ENCODE measurements at regions not wholly inside any gene's neighbourhood (a gene's known extent, or its start where the extent isn't known, plus 50 kb on each side); places are given as distances from the start of the nearest gene placed in this dataset.

GRCh38 chr3:59463253-59463652 is 413.4 kb upstream of the CFAP20DC start:
- FAIRE-seq (no peak), DNase-seq (ENCODE audit: low read depth) (no peak)
- Histone ChIP-seq H3K4me2 (ENCODE audit: low read length) (no peak overlapping the region), H3K4me3 (ENCODE audit: insufficient read depth, low read depth, low read length) (no peak overlapping the region), H3K27me3 (ENCODE audit: insufficient read depth, low read length) (no peaks in the 10 kb centered on the region), H2AFZ (ENCODE audit: low read depth, low read length) (no peak overlapping the region), H3K9ac (ENCODE audit: low read length) (no peak overlapping the region), H3K9me3 (ENCODE audit: insufficient read depth, low read depth, low read length) (no peaks in the 10 kb centered on the region), H3K27ac (ENCODE audit: low read depth, low read length) (no peak overlapping the region), H3K79me2 (ENCODE audit: insufficient read depth, low read length) (no peaks in the 10 kb centered on the region), H4K20me1 (ENCODE audit: insufficient read depth, low read length) (no peaks in the 10 kb centered on the region), H3K4me1 (ENCODE audit: insufficient read depth, low read length) (no peaks in the 10 kb centered on the region), H3K36me3 (ENCODE audit: insufficient read depth, low read length) (no peaks in the 10 kb centered on the region)
- Mint-ChIP-seq H3K4me3 (ENCODE audit: unreplicated experiment) (no peak overlapping the region), H3K27ac (ENCODE audit: unreplicated experiment) (no peak overlapping the region), H3K27me3 (ENCODE audit: low read depth, unreplicated experiment) (no peaks in the 10 kb centered on the region), H3K4me1 (ENCODE audit: low read depth, unreplicated experiment) (no peaks in the 10 kb centered on the region), H3K9me3 (ENCODE audit: unreplicated experiment) (peaks cover 5% of the 10 kb centered on the region), H3K36me3 (ENCODE audit: low read depth, unreplicated experiment) (no peaks in the 10 kb centered on the region)
- TF ChIP-seq EZH2 (IDR thresholded peaks at IDR 0.05; ENCODE audit: insufficient read depth, low read length) (no peak), CTCF (IDR thresholded peaks at IDR 0.05; ENCODE audit: insufficient read depth, low read depth, low read length) (no peak)

- Mint-ChIP-seq H3K27ac (ENCODE audit: unreplicated experiment) (no peak overlapping the region), H3K4me1 (ENCODE audit: low read depth, unreplicated experiment) (no peaks in the 10 kb centered on the region), H3K4me3 (ENCODE audit: unreplicated experiment) (no peak overlapping the region), H3K36me3 (ENCODE audit: low read depth, unreplicated experiment) (no peaks in the 10 kb centered on the region), H3K9me3 (ENCODE audit: unreplicated experiment) (peaks cover 3% of the 10 kb centered on the region), H3K27me3 (ENCODE audit: low read depth, unreplicated experiment) (peaks cover 4% of the 10 kb centered on the region)
- no peaks in the 10 kb centered on the region for H3K36me3 ChIP-seq (ENCODE audit: insufficient read depth, low read length)
- no peaks in the 10 kb centered on the region for H3K79me2 ChIP-seq (ENCODE audit: insufficient read depth, low read length)
- H3K4me2 ChIP-seq (ENCODE audit: low read length), result no peak overlapping the region
- H3K4me1 ChIP-seq (ENCODE audit: insufficient read depth, low read length), result no peaks in the 10 kb centered on the region
- H3K4me3 ChIP-seq (ENCODE audit: insufficient read depth, low read depth, low read length), result no peak overlapping the region
- H3K27ac ChIP-seq (ENCODE audit: low read depth, low read length), result no peak overlapping the region
- FAIRE-seq (no peak), DNase-seq (ENCODE audit: low read depth) (no peak)
- TF ChIP-seq EZH2 (IDR thresholded peaks at IDR 0.05; ENCODE audit: insufficient read depth, low read length) (no peak), CTCF (IDR thresholded peaks at IDR 0.05; ENCODE audit: insufficient read depth, low read depth, low read length) (no peak)
- H3K9me3 ChIP-seq (ENCODE audit: insufficient read depth, low read depth, low read length), result no peaks in the 10 kb centered on the region
- H3K9ac ChIP-seq (ENCODE audit: low read length), result no peak overlapping the region
- H2AFZ ChIP-seq (ENCODE audit: low read depth, low read length), result no peak overlapping the region
- H4K20me1 ChIP-seq (ENCODE audit: insufficient read depth, low read length), result no peaks in the 10 kb centered on the region
- H3K27me3 ChIP-seq (ENCODE audit: insufficient read depth, low read length), result no peaks in the 10 kb centered on the region
These were observed 410.2 kb upstream of the CFAP20DC start for GRCh38 chr3:59460068-59460467.

- Mint-ChIP-seq H3K36me3 (ENCODE audit: low read depth, unreplicated experiment) (no peaks in the 10 kb centered on the region), H3K27ac (ENCODE audit: unreplicated experiment) (no peak overlapping the region), H3K4me3 (ENCODE audit: unreplicated experiment) (no peak overlapping the region), H3K27me3 (ENCODE audit: low read depth, unreplicated experiment) (peaks cover 4% of the 10 kb centered on the region), H3K9me3 (ENCODE audit: unreplicated experiment) (peaks cover 3% of the 10 kb centered on the region), H3K4me1 (ENCODE audit: low read depth, unreplicated experiment) (no peaks in the 10 kb centered on the region)
- DNase-seq (ENCODE audit: low read depth) (no peak), FAIRE-seq (no peak)
- Histone ChIP-seq H3K9ac (ENCODE audit: low read length) (no peak overlapping the region), H3K4me3 (ENCODE audit: insufficient read depth, low read depth, low read length) (no peak overlapping the region), H3K79me2 (ENCODE audit: insufficient read depth, low read length) (no peaks in the 10 kb centered on the region), H3K36me3 (ENCODE audit: insufficient read depth, low read length) (no peaks in the 10 kb centered on the region), H3K27me3 (ENCODE audit: insufficient read depth, low read length) (no peaks in the 10 kb centered on the region), H3K4me1 (ENCODE audit: insufficient read depth, low read length) (no peaks in the 10 kb centered on the region), H4K20me1 (ENCODE audit: insufficient read depth, low read length) (no peaks in the 10 kb centered on the region), H3K4me2 (ENCODE audit: low read length) (no peak overlapping the region), H3K9me3 (ENCODE audit: insufficient read depth, low read depth, low read length) (no peaks in the 10 kb centered on the region), H3K27ac (ENCODE audit: low read depth, low read length) (no peak overlapping the region), H2AFZ (ENCODE audit: low read depth, low read length) (no peak overlapping the region)
- TF ChIP-seq EZH2 (IDR thresholded peaks at IDR 0.05; ENCODE audit: insufficient read depth, low read length) (no peak), CTCF (IDR thresholded peaks at IDR 0.05; ENCODE audit: insufficient read depth, low read depth, low read length) (no peak)
These were observed 407.1 kb upstream of the CFAP20DC start for GRCh38 chr3:59456852-59457485.
